ENCODE measurements at regions not wholly inside any gene's neighbourhood (a gene's known extent, or its start where the extent isn't known, plus 50 kb on each side); places are given as distances from the start of the nearest gene placed in this dataset.

DNA sequence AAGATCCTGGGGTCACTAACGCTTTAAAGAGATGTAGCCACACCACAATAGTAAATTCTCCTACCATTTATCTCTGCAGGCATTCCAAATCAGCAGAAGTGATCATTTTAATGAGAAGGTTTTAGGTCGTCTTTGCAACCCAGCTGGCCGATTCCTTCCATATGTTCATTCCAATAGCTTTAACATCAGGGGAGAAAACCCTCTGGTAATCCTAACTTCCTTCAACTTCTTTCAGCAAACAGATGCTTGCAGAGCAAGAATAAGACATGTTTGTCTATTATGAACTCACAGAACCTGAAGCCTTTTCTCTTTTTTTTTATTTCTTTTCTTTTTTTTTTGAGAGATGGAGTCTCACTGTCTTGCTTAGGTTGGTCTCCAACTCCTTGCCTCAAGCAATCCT lies 498.6 kb upstream of the SLITRK1 start:
- no peak for DNase-seq (ENCODE audit: low read depth)
- no peak overlapping the region for H3K4me3 ChIP-seq (ENCODE audit: low read depth, low read length)
- TF ChIP-seq, protein P1, sequence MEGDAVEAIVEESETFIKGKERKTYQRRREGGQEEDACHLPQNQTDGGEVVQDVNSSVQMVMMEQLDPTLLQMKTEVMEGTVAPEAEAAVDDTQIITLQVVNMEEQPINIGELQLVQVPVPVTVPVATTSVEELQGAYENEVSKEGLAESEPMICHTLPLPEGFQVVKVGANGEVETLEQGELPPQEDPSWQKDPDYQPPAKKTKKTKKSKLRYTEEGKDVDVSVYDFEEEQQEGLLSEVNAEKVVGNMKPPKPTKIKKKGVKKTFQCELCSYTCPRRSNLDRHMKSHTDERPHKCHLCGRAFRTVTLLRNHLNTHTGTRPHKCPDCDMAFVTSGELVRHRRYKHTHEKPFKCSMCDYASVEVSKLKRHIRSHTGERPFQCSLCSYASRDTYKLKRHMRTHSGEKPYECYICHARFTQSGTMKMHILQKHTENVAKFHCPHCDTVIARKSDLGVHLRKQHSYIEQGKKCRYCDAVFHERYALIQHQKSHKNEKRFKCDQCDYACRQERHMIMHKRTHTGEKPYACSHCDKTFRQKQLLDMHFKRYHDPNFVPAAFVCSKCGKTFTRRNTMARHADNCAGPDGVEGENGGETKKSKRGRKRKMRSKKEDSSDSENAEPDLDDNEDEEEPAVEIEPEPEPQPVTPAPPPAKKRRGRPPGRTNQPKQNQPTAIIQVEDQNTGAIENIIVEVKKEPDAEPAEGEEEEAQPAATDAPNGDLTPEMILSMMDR (IDR thresholded peaks at IDR 0.05; ENCODE audit: insufficient read depth, low read depth, low read length, missing control alignments) = no peak

DNA sequence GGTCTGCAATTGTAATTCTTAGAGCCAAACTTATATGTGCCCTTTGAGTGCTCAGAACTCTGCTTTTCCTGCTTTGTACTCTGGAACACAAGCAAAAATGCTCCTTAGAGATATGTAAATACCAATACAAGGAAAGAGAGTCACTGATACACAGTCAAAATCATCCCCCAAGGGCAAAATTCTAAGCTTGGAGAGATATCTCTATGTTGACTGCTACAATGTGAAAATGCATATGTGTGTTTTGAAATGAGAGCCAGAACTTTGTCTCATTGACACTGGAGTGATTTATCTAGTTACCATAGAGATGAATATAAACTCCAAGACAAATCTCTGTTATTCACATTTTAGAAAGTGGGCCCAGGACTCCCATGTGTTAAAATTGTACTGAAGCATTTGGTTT lies 494.8 kb upstream of the SLITRK1 start:
- DNase-seq (ENCODE audit: low read depth) = no peak
- TF ChIP-seq, protein P1 (IDR thresholded peaks at IDR 0.05; ENCODE audit: insufficient read depth, low read depth, low read length, missing control alignments) = no peak
- H3K4me3 ChIP-seq (ENCODE audit: low read depth, low read length) = no peak overlapping the region

DNA sequence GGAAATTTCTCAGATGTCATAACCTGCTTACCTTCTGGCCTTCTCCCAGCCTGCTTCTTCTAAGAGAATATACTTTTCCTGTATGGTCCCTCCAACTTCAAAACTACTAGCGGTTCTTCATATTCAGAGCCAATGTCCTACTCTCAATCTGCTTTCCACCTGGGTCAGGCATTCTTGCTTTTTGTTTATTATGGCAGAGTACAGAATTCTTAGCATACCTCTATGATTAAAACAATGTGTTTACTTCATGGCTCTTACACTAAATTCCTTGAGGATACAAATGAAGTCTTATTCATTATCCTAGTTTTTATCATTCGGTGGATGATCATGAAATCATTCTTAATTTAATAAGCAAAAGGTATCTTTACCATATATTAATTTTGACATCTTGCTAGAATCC lies 484.2 kb upstream of the SLITRK1 start:
- no peak for DNase-seq (ENCODE audit: low read depth)
- TF ChIP-seq, protein P1 (IDR thresholded peaks at IDR 0.05; ENCODE audit: insufficient read depth, low read depth, low read length, missing control alignments) = no peak

DNA sequence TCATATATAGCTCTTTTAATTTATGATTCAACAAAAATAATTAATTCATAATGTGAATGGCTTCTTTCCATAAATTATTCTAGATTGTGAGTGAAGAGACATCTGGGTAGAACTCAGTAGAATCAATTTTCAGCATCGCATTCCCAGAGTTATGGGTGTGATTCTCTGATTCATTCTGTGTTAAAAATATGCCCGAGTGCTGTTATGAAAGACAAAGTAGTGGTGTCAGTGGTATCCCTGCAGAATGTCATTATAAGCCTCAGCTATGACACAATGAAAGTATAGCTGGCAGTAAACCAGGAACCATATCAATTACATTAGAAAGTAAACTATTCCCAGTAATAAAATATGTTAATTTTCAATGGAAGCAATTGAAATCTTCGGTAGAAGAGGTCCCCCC lies 480.5 kb upstream of the SLITRK1 start:
- TF ChIP-seq, protein P1 (IDR thresholded peaks at IDR 0.05; ENCODE audit: insufficient read depth, low read depth, low read length, missing control alignments) = no peak
- no peak overlapping the region for H3K4me3 ChIP-seq (ENCODE audit: low read depth, low read length)
- no peak for DNase-seq (ENCODE audit: low read depth)

More for the DNA sequence above, 484.2 kb upstream of the SLITRK1 start:
- no peak overlapping the region for H3K4me3 ChIP-seq (ENCODE audit: low read depth, low read length)

DNA sequence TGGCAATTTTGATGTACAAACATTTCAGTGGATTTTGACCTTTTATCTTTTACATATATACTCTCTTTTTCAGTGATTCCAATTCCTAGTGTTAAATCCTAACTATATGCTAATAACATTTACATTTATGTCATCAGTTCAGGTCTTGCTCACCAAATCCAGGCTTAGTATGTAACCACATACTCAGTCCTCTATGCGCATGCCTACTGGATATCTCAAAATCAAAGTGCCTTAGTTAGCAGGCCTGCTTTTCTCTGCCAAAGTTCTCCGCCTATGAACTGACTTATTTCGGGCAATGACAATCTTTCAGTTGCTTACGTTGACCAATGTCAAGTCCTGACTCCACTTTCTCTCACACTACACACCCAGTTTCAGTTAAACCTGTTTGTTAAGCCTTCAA lies 478.5 kb upstream of the SLITRK1 start:
- H3K4me3 ChIP-seq (ENCODE audit: low read depth, low read length) = no peak overlapping the region
- no peak for DNase-seq (ENCODE audit: low read depth)
- TF ChIP-seq, protein P1 (IDR thresholded peaks at IDR 0.05; ENCODE audit: insufficient read depth, low read depth, low read length, missing control alignments) = no peak

DNA sequence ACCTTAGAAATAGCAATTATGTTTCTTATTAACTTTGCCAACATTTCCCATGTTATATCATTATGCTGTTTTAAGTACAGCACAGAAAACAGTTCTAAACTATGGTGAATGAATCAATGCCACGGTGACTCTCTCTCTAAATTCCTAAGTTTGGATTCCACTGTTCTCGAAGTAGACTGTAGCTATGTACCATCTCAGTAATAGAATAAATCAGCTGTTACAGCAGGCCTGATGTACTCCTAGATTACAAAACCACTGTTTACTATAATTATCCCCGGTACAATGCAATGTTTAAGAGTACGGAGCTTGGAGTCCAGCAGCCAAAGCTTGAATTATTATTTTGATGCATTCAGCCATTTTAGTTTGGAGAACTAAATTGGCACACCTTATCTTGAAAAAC lies 476.3 kb upstream of the SLITRK1 start:
- TF ChIP-seq, protein P1 (IDR thresholded peaks at IDR 0.05; ENCODE audit: insufficient read depth, low read depth, low read length, missing control alignments) = no peak
- no peak for DNase-seq (ENCODE audit: low read depth)
- no peak overlapping the region for H3K4me3 ChIP-seq (ENCODE audit: low read depth, low read length)

DNA sequence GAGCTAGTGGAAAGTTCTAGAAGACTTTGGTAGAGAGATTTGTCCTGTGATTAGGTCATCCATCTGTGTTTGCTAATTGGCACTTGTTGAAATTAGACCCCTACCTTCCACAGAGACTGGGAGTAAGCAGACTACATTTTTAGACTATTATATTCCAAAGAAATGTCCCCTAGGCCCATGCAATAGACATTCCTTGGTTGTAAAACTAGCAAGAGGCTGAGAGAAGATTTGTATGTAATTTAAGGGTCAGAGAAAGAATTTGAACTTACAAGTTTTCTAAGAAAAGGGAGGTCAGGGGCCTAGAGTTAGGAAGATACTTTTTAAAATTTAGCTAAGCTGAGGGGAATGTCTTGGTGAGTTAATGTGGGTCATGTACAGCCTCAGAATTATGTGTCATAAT lies 470.7 kb upstream of the SLITRK1 start:
- no peak for DNase-seq (ENCODE audit: low read depth)
- no peak overlapping the region for H3K4me3 ChIP-seq (ENCODE audit: low read depth, low read length)
- TF ChIP-seq, protein P1 (IDR thresholded peaks at IDR 0.05; ENCODE audit: insufficient read depth, low read depth, low read length, missing control alignments) = no peak

Measured in GM12865 (cell line).